Cardiac muscle cell (in vitro differentiated cells and primary cell): ENCODE measurements at regions not wholly inside any gene's neighbourhood (a gene's known extent, or its start where the extent isn't known, plus 50 kb on each side); places are given as distances from the start of the nearest gene placed in this dataset.

Experiments used
- DNase-seq, 2 donors: peaks; one replicate each; pipeline versions ENCODE4 v3.0.0 to v3.0.0-alpha.2; 2010 to 2017; ENCODE audit warnings: low read depth in 1 of 2, low spot score in 1 of 2
- H3K27ac ChIP-seq: fragments of 200-600 bp; sonication (generic); 2 replicates; pipeline ENCODE4 v1.5.1; 2016
- H3K27me3 ChIP-seq: fragments of 200-600 bp; sonication (generic); 2 replicates; pipeline ENCODE4 v1.6.0; 2016; ENCODE audit warnings: control low read depth
- H3K36me3 ChIP-seq: fragments of 200-600 bp; sonication (generic); 2 replicates; pipeline ENCODE4 v1.5.1; 2016; ENCODE audit warnings: control low read depth
- H3K4me1 ChIP-seq: fragments of 200-600 bp; sonication (generic); 2 replicates; pipeline ENCODE4 v1.8.1; 2017; ENCODE audit warnings: low read depth, mild to moderate bottlenecking, mixed run types
- H3K4me3 ChIP-seq: fragments of 200-600 bp; sonication (generic); 2 replicates; pipeline ENCODE4 v1.5.1; 2016; ENCODE audit warnings: mild to moderate bottlenecking
- H3K9me3 ChIP-seq: fragments of 200-600 bp; sonication (generic); 2 replicates; pipeline ENCODE4 v1.5.1; 2017; ENCODE audit warnings: low read depth, mild to moderate bottlenecking, control low read depth
- CTCF ChIP-seq: IDR thresholded peaks from 2 replicates; pipeline ENCODE4 v1.5.1; 2012; ENCODE audit warnings: low read depth, mild to moderate bottlenecking, low read length

GRCh38 chr14:83309211-83309610 lies 1775.6 kb upstream of the SEL1L start:
- DNase-seq = no peak
- H3K27me3 ChIP-seq = no peaks in the 10 kb centered on the region
- TF ChIP-seq CTCF = no peak

GRCh38 chr14:83309833-83310232 lies 1776.2 kb upstream of the SEL1L start:
- no peak for DNase-seq
- no peak overlapping the region for H3K27ac ChIP-seq
- no peaks in the 10 kb centered on the region for H3K27me3 ChIP-seq
- H3K9me3 ChIP-seq = no peaks in the 10 kb centered on the region
- no peaks in the 10 kb centered on the region for H3K4me1 ChIP-seq
- H3K36me3 ChIP-seq = no peaks in the 10 kb centered on the region
- TF ChIP-seq CTCF = no peak
- H3K4me3 ChIP-seq = no peak overlapping the region

More at GRCh38 chr14:83309211-83309610, 1775.6 kb upstream of the SEL1L start:
- Histone ChIP-seq H3K27ac (no peak overlapping the region), H3K36me3 (no peaks in the 10 kb centered on the region), H3K9me3 (no peaks in the 10 kb centered on the region), H3K4me1 (no peaks in the 10 kb centered on the region), H3K4me3 (no peak overlapping the region)

- Histone ChIP-seq H3K36me3 (no peaks in the 10 kb centered on the region), H3K4me1 (no peaks in the 10 kb centered on the region), H3K27ac (no peak overlapping the region), H3K4me3 (no peak overlapping the region), H3K27me3 (no peaks in the 10 kb centered on the region), H3K9me3 (no peaks in the 10 kb centered on the region)
- TF ChIP-seq CTCF = no peak
- no peak for DNase-seq
These were observed 1778.9 kb upstream of the SEL1L start for GRCh38 chr14:83312511-83312910.

- Histone ChIP-seq H3K36me3 (no peaks in the 10 kb centered on the region), H3K4me1 (no peaks in the 10 kb centered on the region), H3K4me3 (no peak overlapping the region), H3K9me3 (no peaks in the 10 kb centered on the region), H3K27me3 (no peaks in the 10 kb centered on the region), H3K27ac (no peak overlapping the region)
- no peak for TF ChIP-seq CTCF
- no peak for DNase-seq
These were observed 1781.1 kb upstream of the SEL1L start for GRCh38 chr14:83314764-83315163.

GRCh38 chr14:83316356-83316755 lies 1782.7 kb upstream of the SEL1L start:
- Histone ChIP-seq H3K9me3 (no peaks in the 10 kb centered on the region), H3K36me3 (no peaks in the 10 kb centered on the region), H3K27ac (no peak overlapping the region), H3K4me3 (no peak overlapping the region), H3K27me3 (no peaks in the 10 kb centered on the region), H3K4me1 (no peaks in the 10 kb centered on the region)
- TF ChIP-seq CTCF = no peak
- no peak for DNase-seq

GRCh38 chr14:83320837-83321236 lies 1787.2 kb upstream of the SEL1L start:
- H3K36me3 ChIP-seq = no peaks in the 10 kb centered on the region
- H3K4me1 ChIP-seq = no peaks in the 10 kb centered on the region
- H3K27ac ChIP-seq = no peak overlapping the region
- no peaks in the 10 kb centered on the region for H3K27me3 ChIP-seq
- no peak for TF ChIP-seq CTCF
- DNase-seq = no peak
- H3K4me3 ChIP-seq = no peak overlapping the region
- no peaks in the 10 kb centered on the region for H3K9me3 ChIP-seq
